H9 (cell line): ENCODE measurements at regions not wholly inside any gene's neighbourhood (a gene's known extent, or its start where the extent isn't known, plus 50 kb on each side); places are given as distances from the start of the nearest gene placed in this dataset.
A peak's percentile ranks its signal among the peaks of the same experiment; 100 is the strongest.

Experiments
- DNase-seq: peaks from one replicate; pipeline ENCODE4 v3.0.0-alpha.2; 2017
- H2AFZ ChIP-seq: one replicate; pipeline ENCODE4 v1.6.1; 2013; ENCODE audit warnings: mild to moderate bottlenecking, low read length, control low read depth, moderate library complexity
- H2AK5ac ChIP-seq: 2 replicates; pipeline ENCODE4 v1.6.1; 2013; ENCODE audit warnings: low read length, control low read depth, mixed read lengths; ENCODE audit not compliant: insufficient read length
- H2BK120ac ChIP-seq: one replicate; pipeline ENCODE4 v1.6.1; 2013; ENCODE audit warnings: low read depth, mild to moderate bottlenecking, low read length, control low read depth, inconsistent platforms; ENCODE audit not compliant: poor library complexity, severe bottlenecking
- H2BK12ac ChIP-seq: 2 replicates; pipeline ENCODE4 v1.6.1; 2013; ENCODE audit warnings: low read length, control low read depth, mixed read lengths, low read depth; ENCODE audit not compliant: insufficient read length
- H2BK15ac ChIP-seq: 2 replicates; pipeline ENCODE4 v1.6.1; 2013; ENCODE audit warnings: low read depth, low read length, control low read depth
- H2BK20ac ChIP-seq: one replicate; pipeline ENCODE4 v1.6.1; 2013; ENCODE audit warnings: low read depth, mild to moderate bottlenecking, low read length, control low read depth, inconsistent platforms; ENCODE audit not compliant: poor library complexity, severe bottlenecking
- H2BK5ac ChIP-seq: 2 replicates; pipeline ENCODE4 v1.6.1; 2013; ENCODE audit warnings: low read length, control low read depth, mixed read lengths; ENCODE audit not compliant: insufficient read length
- H3K14ac ChIP-seq: 2 replicates; pipeline ENCODE4 v1.6.1; 2013; ENCODE audit warnings: low read length, control low read depth; ENCODE audit not compliant: insufficient read depth
- H3K18ac ChIP-seq: 2 replicates; pipeline ENCODE4 v1.6.1; 2013; ENCODE audit warnings: low read depth, mild to moderate bottlenecking, mixed read lengths, low read length, control low read depth; ENCODE audit not compliant: insufficient read length
- H3K23ac ChIP-seq: 2 replicates; pipeline ENCODE4 v1.6.1; 2013; ENCODE audit warnings: low read length, control low read depth, mixed read lengths, low read depth; ENCODE audit not compliant: insufficient read length
- H3K23me2 ChIP-seq: 2 replicates; pipeline ENCODE4 v1.6.1; 2013; ENCODE audit warnings: low read depth, mild to moderate bottlenecking, mixed read lengths, low read length, control low read depth; ENCODE audit not compliant: insufficient read length, poor library complexity, severe bottlenecking
- H3K27ac ChIP-seq: 2 replicates; pipeline ENCODE4 v1.5.1; 2013; ENCODE audit warnings: low read length, control low read depth, mixed read lengths, low read depth; ENCODE audit not compliant: insufficient read length
- H3K27me3 ChIP-seq: 2 replicates; pipeline ENCODE4 v1.6.1; 2013; ENCODE audit warnings: low read length, control low read depth, inconsistent platforms; ENCODE audit not compliant: insufficient read depth
- H3K4ac ChIP-seq: 2 replicates; pipeline ENCODE4 v1.6.1; 2013; ENCODE audit warnings: low read depth, mild to moderate bottlenecking, control low read depth, inconsistent platforms, low read length, moderate library complexity
- H3K4me1 ChIP-seq: 2 replicates; pipeline ENCODE4 v1.6.1; 2013; ENCODE audit warnings: low read length, control low read depth, inconsistent platforms; ENCODE audit not compliant: insufficient read depth
- H3K4me2 ChIP-seq: 2 replicates; pipeline ENCODE4 v1.6.1; 2013; ENCODE audit warnings: low read length, control low read depth, mixed read lengths; ENCODE audit not compliant: insufficient read length, insufficient read depth
- H3K56ac ChIP-seq: 2 replicates; pipeline ENCODE4 v1.6.1; 2013; ENCODE audit warnings: low read depth, mild to moderate bottlenecking, mixed read lengths, low read length, control low read depth; ENCODE audit not compliant: insufficient read length
- H3K79me1 ChIP-seq: 2 replicates; pipeline ENCODE4 v1.6.1; 2013; ENCODE audit warnings: low read depth, mild to moderate bottlenecking, moderate library complexity, low read length, control low read depth, inconsistent platforms; ENCODE audit not compliant: insufficient read depth, poor library complexity, severe bottlenecking
- H3K79me2 ChIP-seq: 2 replicates; pipeline ENCODE4 v1.6.1; 2013; ENCODE audit warnings: low read length, control low read depth, inconsistent platforms; ENCODE audit not compliant: insufficient read depth
- H3K9ac ChIP-seq: 2 replicates; pipeline ENCODE4 v1.6.1; 2013; ENCODE audit warnings: low read length, control low read depth, mixed read lengths; ENCODE audit not compliant: insufficient read length; ENCODE audit errors: extremely low read depth
- H3K9me3 ChIP-seq: one replicate; pipeline ENCODE4 v1.6.1; 2013; ENCODE audit warnings: low read depth, low read length, inconsistent platforms; ENCODE audit not compliant: control insufficient read depth
- H3T11ph ChIP-seq: one replicate; pipeline ENCODE4 v1.6.1; 2013; ENCODE audit warnings: mild to moderate bottlenecking, low read length, control low read depth, inconsistent platforms
- H4K20me1 ChIP-seq: one replicate; pipeline ENCODE4 v1.6.1; 2013; ENCODE audit not compliant: control insufficient read depth, insufficient read length, insufficient read depth
- H4K5ac ChIP-seq: 2 replicates; pipeline ENCODE4 v1.6.1; 2013; ENCODE audit warnings: low read depth, mild to moderate bottlenecking, mixed read lengths, low read length, control low read depth; ENCODE audit not compliant: insufficient read length
- H4K8ac ChIP-seq: replicated peaks from 2 replicates; pipeline ENCODE4 v1.6.1; 2013; ENCODE audit warnings: low read length, control low read depth, mixed read lengths, low read depth; ENCODE audit not compliant: insufficient read length
- H4K91ac ChIP-seq: 2 replicates; pipeline ENCODE4 v1.6.1; 2013; ENCODE audit warnings: low read depth, mild to moderate bottlenecking, moderate library complexity, mixed read lengths, low read length, control low read depth; ENCODE audit not compliant: insufficient read length
- H3K27ac Mint-ChIP-seq, 3 experiments: 2 replicates in 2 of 3; 3 replicates in 1 of 3; pipeline ENCODE4 v1.8.0; 2020 to 2021; ENCODE audit warnings: mixed read lengths in 3 of 3, mild to moderate bottlenecking in 1 of 3, moderate library complexity in 1 of 3
- H3K27me3 Mint-ChIP-seq: 2 replicates; pipeline ENCODE4 v1.8.0; 2021; ENCODE audit warnings: low read depth, mild to moderate bottlenecking, moderate library complexity, mixed read lengths
- H3K36me3 Mint-ChIP-seq, 3 experiments: 2 replicates in 2 of 3; 3 replicates in 1 of 3; pipeline ENCODE4 v1.8.0; 2020 to 2021; ENCODE audit warnings: low read depth in 3 of 3, mixed read lengths in 3 of 3; ENCODE audit not compliant: insufficient read depth in 1 of 3
- H3K4me1 Mint-ChIP-seq, 2 experiments: 2 replicates each; pipeline ENCODE4 v1.8.0; 2020; ENCODE audit warnings: mixed read lengths in 2 of 2
- H3K4me3 Mint-ChIP-seq, 2 experiments: 2 replicates in 1 of 2; 3 replicates in 1 of 2; pipeline ENCODE4 v1.8.0; 2020 to 2021; ENCODE audit warnings: mild to moderate bottlenecking in 2 of 2, mixed read lengths in 2 of 2, moderate library complexity in 1 of 2
- H3K9me3 Mint-ChIP-seq, 2 experiments: 2 replicates in 1 of 2; 3 replicates in 1 of 2; pipeline ENCODE4 v1.8.0; 2020; ENCODE audit warnings: mild to moderate bottlenecking in 2 of 2, mixed read lengths in 2 of 2, moderate library complexity in 1 of 2
- WGBS: extraction: QIAGEN DNeasy Blood & Tissue Kit; methylation state at CpG from one replicate; pipeline ENCODE4 v1.1.7; 2013; ENCODE audit warnings: missing lambda C conversion rate, low lambda C conversion rate, mixed read lengths; ENCODE audit not compliant: insufficient read length; ENCODE audit errors: extremely low coverage; 5-methylcytosine and 5-hydroxymethylcytosine counted together
- TF ChIP-seq, protein P1 (sequence below): fragments of 200-600 bp; sonication (generic); conservative IDR thresholded peaks from 3 replicates; pipeline ENCODE4 v1.8.0; 2021; ENCODE audit warnings: antibody characterized with exemption, mild to moderate bottlenecking

DNA sequence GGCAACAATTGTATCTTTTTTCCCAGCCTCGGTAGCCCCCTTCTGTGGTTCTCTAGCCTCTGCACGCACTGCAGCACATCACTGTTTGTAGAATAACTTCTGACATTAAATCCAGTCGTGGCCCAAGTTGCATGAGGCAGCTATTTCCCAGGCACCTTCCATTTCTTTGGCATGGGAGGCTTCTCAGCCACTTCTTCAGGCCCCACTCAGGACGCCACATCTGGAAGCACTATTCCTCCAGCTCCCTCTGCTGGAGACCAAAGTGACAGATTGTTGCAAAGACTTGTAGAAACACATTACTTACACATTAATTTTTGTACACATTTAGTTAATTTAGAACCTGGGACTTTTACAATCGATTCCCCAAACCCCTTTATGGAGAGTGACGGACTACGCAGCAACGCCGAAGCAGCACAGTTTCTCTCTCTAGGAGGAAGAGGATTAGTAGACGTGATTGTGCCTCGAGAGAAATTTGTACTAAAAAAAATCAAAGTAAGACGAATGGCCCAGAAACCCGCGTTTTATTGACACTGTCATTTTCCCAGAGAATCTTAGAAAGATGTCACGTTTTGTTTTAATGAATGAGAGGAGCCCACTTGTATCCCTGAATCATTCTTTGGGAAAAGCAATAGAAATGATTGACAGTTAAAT, 57.8 kb upstream of the RGPD5 start:
- peaks cover 2 to 4% of the 10 kb centered on the region in 2 experiments; a peak in 2 of 5 replicates for H3K9me3 Mint-ChIP-seq
- H2AFZ ChIP-seq = no peak overlapping the region
- H2AK5ac ChIP-seq = no peak overlapping the region
- no peak overlapping the region for H3K9ac ChIP-seq
- no CpG with 5 or more reads among the region's 15 CpGs for WGBS
- H3K18ac ChIP-seq = no peak overlapping the region
- H3K23ac ChIP-seq = no peak overlapping the region
- H3K23me2 ChIP-seq = no peaks in the 10 kb centered on the region
- H3K14ac ChIP-seq = no peak overlapping the region
- H2BK120ac ChIP-seq = no peak overlapping the region
- no peaks in the 10 kb centered on the region for H3K4me1 ChIP-seq
- no peaks in the 10 kb centered on the region for H3K36me3 Mint-ChIP-seq
- no peak overlapping the region for H3T11ph ChIP-seq
- no peak overlapping the region for H4K5ac ChIP-seq
- no peaks in the 10 kb centered on the region for H3K79me1 ChIP-seq
- peak; percentile 55 for DNase-seq
- no peak overlapping the region for H2BK12ac ChIP-seq
- TF ChIP-seq, protein P1, sequence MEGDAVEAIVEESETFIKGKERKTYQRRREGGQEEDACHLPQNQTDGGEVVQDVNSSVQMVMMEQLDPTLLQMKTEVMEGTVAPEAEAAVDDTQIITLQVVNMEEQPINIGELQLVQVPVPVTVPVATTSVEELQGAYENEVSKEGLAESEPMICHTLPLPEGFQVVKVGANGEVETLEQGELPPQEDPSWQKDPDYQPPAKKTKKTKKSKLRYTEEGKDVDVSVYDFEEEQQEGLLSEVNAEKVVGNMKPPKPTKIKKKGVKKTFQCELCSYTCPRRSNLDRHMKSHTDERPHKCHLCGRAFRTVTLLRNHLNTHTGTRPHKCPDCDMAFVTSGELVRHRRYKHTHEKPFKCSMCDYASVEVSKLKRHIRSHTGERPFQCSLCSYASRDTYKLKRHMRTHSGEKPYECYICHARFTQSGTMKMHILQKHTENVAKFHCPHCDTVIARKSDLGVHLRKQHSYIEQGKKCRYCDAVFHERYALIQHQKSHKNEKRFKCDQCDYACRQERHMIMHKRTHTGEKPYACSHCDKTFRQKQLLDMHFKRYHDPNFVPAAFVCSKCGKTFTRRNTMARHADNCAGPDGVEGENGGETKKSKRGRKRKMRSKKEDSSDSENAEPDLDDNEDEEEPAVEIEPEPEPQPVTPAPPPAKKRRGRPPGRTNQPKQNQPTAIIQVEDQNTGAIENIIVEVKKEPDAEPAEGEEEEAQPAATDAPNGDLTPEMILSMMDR = peak; percentile 76
- no peaks in the 10 kb centered on the region for H3K79me2 ChIP-seq
- no peak overlapping the region for H2BK5ac ChIP-seq
- H3K4me3 Mint-ChIP-seq = no peak overlapping the region
- no peak overlapping the region for H3K4me2 ChIP-seq
- H4K20me1 ChIP-seq = no peaks in the 10 kb centered on the region
- H2BK20ac ChIP-seq = no peak overlapping the region
- no peak overlapping the region for H3K27ac ChIP-seq
- no peaks in the 10 kb centered on the region for H3K4me1 Mint-ChIP-seq
- H2BK15ac ChIP-seq = no peak overlapping the region
- H4K8ac ChIP-seq = no peak overlapping the region
- H3K27me3 Mint-ChIP-seq = no peaks in the 10 kb centered on the region; the same call in 1 of the 2 replicates
- no peak overlapping the region for H4K91ac ChIP-seq
- H3K4ac ChIP-seq = no peak overlapping the region
- no peak overlapping the region for H3K56ac ChIP-seq
- H3K9me3 ChIP-seq = no peaks in the 10 kb centered on the region
- H3K27ac Mint-ChIP-seq = no peak overlapping the region
- H3K27me3 ChIP-seq = no peaks in the 10 kb centered on the region
